HUDEP-2 (cell line): ENCODE measurements at regions not wholly inside any gene's neighbourhood (a gene's known extent, or its start where the extent isn't known, plus 50 kb on each side); places are given as distances from the start of the nearest gene placed in this dataset.

ENCODE experiments used
- DNase-seq, 76 experiments: peaks; one replicate each; lab custom pipeline; 2025; ENCODE audit not compliant: unreplicated experiment in 76 of 76; lab: John Stamatoyannopoulos, UW

GRCh38 chr13:34638897-34639296, 303.2 kb upstream of the NBEA start:
- no peak for DNase-seq

GRCh38 chr13:34640179-34640992, 301.7 kb upstream of the NBEA start:
- DNase-seq: no peak

DNA sequence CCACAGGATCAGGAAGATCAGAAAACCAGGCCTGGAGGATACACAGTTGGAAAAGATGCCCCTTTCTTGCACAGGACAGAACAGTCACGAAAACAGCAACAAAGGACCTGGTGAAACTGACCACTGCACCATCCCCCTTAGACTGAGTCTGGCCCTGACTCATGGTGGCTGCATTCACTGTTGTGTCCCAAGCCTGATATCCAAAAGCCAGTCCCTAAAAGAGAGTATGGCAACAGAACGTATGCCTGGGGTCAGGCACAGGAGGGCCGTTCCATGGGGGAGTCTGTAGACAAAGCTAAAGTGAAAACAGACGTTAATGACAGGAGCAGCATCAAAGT, 301.1 kb upstream of the NBEA start:
- no peak for DNase-seq

- no peak for DNase-seq
Observed at GRCh38 chr13:34647379-34648150, 294.5 kb upstream of the NBEA start.

- DNase-seq: no peak
Observed at GRCh38 chr13:34654203-34654602, 287.9 kb upstream of the NBEA start.

DNA sequence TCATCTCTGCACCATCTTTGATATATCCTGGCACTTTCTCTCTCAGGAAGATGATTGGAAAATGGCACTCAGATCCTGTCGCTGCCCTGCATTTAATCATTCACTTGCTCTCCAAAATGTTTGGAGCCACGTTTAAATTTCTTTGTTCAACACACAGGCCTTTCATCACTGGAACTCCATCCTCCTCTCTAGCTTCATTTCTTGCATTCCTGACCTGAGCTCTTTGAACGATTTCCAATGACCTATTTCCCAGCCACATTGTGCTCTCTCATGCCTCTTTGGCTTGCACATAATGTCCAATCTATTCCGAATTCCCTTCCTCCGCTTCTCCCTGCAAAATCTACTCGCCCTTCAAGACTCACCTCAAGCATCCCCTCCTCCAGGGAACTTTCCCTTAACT, 287.4 kb upstream of the NBEA start:
- no peak for DNase-seq

GRCh38 chr13:34655554-34655953, 286.5 kb upstream of the NBEA start:
- DNase-seq: no peak

- DNase-seq: no peak
Observed at GRCh38 chr13:34657716-34658115, 284.4 kb upstream of the NBEA start.

DNA sequence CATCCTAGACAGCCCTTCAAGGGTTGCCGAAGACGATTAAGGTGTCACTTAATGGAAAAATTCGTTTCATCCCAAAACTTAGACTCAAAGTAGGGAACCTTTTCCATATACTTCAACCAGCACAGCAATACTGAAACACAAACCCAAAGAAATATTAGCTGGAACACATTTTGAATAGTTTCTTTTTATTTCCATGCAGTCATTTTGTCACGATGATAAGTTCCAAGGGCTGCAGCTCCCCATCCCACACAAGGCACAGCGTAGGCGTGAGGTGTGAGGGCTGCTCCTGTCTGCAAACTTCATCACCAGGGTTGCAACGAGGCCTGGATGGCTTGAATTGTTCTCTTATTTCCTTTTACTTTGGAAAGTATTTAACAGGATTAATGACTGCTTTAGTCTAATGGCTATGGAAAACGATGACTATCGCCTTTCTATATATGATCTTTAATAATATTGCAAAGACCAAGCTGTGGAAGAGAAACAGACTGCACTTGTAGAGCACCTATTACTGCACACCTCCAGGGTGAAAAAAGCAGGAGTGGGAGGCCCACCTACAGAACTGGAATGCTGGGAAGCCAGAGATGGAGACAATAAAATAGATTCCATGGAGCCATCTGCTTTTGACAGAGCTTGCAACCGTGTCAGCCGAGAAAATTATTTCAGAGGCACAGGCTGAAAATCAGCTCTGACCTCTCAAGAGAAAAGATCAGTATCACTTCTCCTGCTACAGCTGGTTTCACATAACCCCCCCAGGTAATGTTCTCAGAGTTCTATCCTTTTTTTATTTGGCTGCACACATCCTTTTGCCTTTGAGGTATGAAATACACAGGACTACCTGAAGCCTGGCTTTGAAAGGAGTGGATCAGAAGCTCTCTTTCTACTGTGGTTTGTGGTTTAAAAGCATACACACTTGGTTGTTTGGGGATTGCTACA, 274.5 kb upstream of the NBEA start:
- no peak for DNase-seq

- DNase-seq: no peak
Observed at GRCh38 chr13:34671137-34671536, 270.9 kb upstream of the NBEA start.

- no peak for DNase-seq
Observed at GRCh38 chr13:34672631-34673030, 269.4 kb upstream of the NBEA start.

GRCh38 chr13:34675626-34676025, 266.4 kb upstream of the NBEA start:
- no peak for DNase-seq

GRCh38 chr13:34678154-34678553, 263.9 kb upstream of the NBEA start:
- DNase-seq: no peak

DNA sequence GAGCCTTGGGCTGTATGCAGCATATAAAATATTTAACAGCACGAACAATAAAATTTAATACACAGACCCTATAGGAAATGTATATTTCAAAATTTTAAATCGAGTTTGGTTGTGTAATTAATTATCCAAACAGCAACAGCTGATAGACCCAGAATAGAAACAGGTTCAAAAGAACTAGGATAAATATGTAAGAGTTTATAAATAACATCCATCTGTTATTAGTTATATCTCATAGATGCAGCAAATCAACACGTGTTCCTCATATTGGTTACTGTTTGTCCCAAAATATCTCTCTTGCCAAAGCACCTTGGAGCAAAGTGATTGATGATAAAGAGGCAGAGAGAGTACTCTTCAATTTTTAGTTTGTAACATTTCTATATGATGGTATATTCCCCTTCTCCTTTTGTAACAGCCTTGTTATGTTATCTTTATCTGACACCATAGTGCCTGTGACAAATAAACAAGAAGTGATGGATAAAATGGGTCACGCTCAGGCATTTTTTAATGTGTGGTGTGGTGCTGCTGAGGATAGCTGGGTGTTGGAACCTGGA, 260.6 kb upstream of the NBEA start:
- DNase-seq: no peak

DNA sequence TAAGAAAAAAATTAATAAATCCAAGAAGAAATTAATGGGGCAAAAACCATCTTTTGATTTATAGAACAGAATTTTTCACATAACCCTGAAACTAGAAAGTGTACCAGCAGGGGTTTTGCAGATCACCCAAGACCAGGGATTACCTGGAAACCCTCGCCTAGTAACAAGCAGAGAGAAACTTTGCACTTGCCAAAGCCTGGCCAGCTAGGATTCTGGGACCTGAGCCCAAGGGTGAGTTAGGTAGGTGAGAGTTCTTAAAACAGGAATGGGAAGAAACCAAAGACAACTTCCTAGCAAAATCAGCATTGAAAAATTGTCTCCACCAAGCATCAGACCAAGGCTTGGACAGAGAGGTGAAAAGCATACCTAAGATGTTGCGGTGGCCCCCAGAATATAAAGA, 247.0 kb upstream of the NBEA start:
- no peak for DNase-seq

DNA sequence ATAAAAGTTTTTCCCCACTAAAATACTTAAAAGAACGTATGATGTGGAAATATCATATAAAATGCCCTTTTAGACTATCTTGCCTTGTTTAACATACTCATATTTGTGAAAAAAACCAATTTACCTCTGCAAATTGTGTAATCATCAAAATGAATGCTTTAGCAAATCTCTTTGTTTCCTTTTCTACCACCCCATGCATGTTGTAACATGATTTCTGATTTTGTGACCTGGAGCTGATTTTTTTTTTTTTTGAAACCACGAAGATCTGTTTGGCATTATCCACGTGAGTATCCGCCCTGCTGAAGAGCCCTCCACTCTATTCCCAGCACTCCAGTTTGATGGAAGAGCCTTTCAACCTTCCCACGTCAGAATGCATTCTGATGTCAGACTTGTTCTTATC, 245.8 kb upstream of the NBEA start:
- no peak for DNase-seq

GRCh38 chr13:34696741-34697140, 245.3 kb upstream of the NBEA start:
- DNase-seq: no peak

GRCh38 chr13:34698945-34699344, 243.1 kb upstream of the NBEA start:
- no peak for DNase-seq

GRCh38 chr13:34700155-34700554, 241.9 kb upstream of the NBEA start:
- DNase-seq: no peak

DNA sequence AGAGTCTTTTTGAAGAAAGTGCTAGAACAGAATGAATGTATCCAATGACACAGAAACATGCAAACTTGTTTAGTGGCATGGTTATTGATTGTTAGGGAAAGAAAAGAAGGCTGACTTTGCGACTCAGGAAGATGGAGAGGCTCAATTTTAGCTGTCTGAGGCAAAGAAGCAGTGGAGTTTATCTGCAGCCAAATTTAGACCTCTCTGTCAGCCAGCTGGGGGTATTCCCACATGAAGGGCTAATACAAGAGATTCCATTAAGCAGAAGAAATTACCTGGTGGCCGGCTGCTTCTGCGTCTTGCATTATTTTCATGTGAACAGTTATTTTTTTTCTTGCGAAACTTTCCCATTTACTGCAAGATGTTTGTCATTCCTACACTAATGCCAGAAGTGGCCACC, 240.2 kb upstream of the NBEA start:
- DNase-seq: no peak
